ENCODE measurements at regions not wholly inside any gene's neighbourhood (a gene's known extent, or its start where the extent isn't known, plus 50 kb on each side); places are given as distances from the start of the nearest gene placed in this dataset.

DNA sequence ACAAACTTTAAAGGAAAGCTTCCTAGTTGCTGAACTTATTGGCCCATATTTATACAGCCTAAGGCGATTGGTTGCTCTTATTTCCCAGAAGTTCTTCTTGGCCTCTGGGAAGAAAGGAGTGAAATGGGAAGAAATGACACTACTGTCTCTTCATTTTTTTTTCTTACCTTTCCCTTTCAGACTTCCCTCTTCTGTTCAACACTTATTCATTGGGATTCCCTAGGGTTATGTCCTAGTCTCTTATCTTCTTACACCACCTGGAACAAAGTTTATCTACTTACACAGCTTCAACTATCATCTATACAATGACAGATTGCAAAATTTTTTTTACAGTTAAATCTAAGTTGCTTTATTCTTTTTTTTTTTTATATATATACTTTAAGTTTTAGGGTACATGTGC, 68.0 kb downstream of the SNX12 start:
- DNase-seq (ENCODE audit: low read depth in 1 of 2, low spot score in 1 of 2): no peak
- in situ Hi-C loops (cut with HindIII; ENCODE audit: low pct_unique_long_range_greater_than_20kb, low sequenced_read_pairs): no loop called here
- no peak for TF ChIP-seq JUND (IDR thresholded peaks at IDR 0.05; ENCODE audit: low read depth)

DNA sequence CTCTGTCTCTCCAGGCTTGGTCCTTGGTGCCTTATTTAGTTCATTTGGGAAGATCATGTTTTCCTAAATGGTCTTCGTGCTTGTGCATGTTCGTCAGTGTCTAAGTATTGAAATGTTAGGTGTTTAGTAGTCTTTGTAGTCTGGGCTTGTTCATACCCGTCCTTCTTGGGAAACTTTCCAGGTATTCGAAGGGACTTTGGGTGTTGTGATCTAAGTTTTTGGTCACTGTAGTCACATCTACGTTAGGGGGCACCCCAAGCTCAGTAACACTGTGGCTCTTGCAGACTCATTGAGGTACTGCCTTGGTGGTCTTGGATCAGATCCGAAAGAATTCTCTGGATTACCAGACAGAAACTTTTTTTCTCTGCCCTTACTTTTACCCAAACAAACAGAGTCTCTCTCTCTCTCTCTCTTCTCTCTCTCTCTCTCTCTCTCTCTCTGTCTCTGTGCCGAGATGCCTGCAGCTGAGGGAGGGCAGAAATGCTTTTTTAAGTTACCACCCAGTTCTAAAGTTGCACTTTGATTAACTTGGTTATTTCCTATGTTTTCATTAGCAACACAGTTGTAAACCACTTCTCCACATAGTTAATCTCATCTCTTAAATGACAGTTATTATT, 67.6 kb upstream of the SLC7A3 start:
- no peak for TF ChIP-seq JUND (IDR thresholded peaks at IDR 0.05; ENCODE audit: low read depth)
- DNase-seq (ENCODE audit: low read depth in 1 of 2, low spot score in 1 of 2): peak in 1 of 2 experiments; percentile 48
- in situ Hi-C loops (cut with HindIII; ENCODE audit: low pct_unique_long_range_greater_than_20kb, low sequenced_read_pairs): no loop called here

DNA sequence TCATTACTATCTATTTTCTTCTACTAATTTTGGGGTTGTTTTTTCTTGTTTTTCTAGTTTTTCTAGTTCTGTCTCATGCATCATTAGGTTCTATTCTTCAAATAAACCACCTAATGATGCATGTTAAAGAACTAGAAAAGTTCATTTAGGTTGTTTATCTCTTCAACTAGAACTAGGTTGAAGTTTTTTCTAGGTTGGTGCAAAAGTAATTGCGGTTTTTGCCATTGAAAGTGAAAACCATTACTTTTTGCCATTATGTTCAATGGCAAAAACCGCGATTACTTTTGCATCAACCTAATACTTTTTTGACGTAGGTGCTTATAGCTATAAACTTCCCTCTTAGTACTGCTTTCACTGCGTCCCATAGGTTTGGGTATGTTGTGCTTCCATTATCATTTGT, 64.4 kb upstream of the SLC7A3 start:
- in situ Hi-C loops (cut with HindIII; ENCODE audit: low pct_unique_long_range_greater_than_20kb, low sequenced_read_pairs): no loop called here
- no peak for DNase-seq (ENCODE audit: low read depth in 1 of 2, low spot score in 1 of 2)
- no peak for TF ChIP-seq JUND (IDR thresholded peaks at IDR 0.05; ENCODE audit: low read depth)

DNA sequence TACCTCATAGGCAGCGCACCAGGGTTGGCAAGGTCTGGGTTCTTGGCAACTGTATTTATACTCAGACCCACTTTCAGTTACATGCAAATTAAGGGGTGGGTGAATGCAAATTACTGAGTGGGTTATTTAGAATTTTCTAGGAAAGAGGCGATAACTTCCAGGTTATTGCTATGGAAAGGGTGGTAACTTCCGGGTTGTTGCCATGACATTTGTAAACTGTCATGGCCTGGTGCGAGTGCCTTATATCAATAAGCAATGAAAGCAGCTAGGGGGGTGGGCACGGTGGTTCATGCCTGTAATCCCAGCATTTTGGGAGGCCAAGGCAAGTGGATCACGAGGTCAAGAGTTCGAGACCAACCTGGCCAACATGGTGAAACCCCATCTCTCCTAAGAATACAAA, 57.5 kb upstream of the SLC7A3 start:
- TF ChIP-seq JUND (IDR thresholded peaks at IDR 0.05; ENCODE audit: low read depth): no peak
- DNase-seq (ENCODE audit: low read depth in 1 of 2, low spot score in 1 of 2): no peak
- in situ Hi-C loops (cut with HindIII; ENCODE audit: low pct_unique_long_range_greater_than_20kb, low sequenced_read_pairs): no loop called here
